ENCODE measurements at regions not wholly inside any gene's neighbourhood (a gene's known extent, or its start where the extent isn't known, plus 50 kb on each side); places are given as distances from the start of the nearest gene placed in this dataset.

GRCh38 chr18:79611040-79611681, 68.4 kb upstream of the CTDP1 start:
- no peaks in the 10 kb centered on the region for H3K27me3 ChIP-seq
- H3K9me3 ChIP-seq = no peaks in the 10 kb centered on the region
- H3K4me3 ChIP-seq = no peak overlapping the region
- DNase-seq = peak; percentile 28 to 61
- H3K4me1 ChIP-seq = no peaks in the 10 kb centered on the region
- no peak overlapping the region for H3K27ac ChIP-seq
- H3K36me3 ChIP-seq = no peaks in the 10 kb centered on the region
- intact Hi-C loops (cut with DNase I; ENCODE audit: low total_unique reads) = no loop called here
- no peak for TF ChIP-seq POLR2A (IDR thresholded peaks at IDR 0.05)
- TF ChIP-seq, protein P1, sequence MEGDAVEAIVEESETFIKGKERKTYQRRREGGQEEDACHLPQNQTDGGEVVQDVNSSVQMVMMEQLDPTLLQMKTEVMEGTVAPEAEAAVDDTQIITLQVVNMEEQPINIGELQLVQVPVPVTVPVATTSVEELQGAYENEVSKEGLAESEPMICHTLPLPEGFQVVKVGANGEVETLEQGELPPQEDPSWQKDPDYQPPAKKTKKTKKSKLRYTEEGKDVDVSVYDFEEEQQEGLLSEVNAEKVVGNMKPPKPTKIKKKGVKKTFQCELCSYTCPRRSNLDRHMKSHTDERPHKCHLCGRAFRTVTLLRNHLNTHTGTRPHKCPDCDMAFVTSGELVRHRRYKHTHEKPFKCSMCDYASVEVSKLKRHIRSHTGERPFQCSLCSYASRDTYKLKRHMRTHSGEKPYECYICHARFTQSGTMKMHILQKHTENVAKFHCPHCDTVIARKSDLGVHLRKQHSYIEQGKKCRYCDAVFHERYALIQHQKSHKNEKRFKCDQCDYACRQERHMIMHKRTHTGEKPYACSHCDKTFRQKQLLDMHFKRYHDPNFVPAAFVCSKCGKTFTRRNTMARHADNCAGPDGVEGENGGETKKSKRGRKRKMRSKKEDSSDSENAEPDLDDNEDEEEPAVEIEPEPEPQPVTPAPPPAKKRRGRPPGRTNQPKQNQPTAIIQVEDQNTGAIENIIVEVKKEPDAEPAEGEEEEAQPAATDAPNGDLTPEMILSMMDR (IDR thresholded peaks at IDR 0.05) = no peak

DNA sequence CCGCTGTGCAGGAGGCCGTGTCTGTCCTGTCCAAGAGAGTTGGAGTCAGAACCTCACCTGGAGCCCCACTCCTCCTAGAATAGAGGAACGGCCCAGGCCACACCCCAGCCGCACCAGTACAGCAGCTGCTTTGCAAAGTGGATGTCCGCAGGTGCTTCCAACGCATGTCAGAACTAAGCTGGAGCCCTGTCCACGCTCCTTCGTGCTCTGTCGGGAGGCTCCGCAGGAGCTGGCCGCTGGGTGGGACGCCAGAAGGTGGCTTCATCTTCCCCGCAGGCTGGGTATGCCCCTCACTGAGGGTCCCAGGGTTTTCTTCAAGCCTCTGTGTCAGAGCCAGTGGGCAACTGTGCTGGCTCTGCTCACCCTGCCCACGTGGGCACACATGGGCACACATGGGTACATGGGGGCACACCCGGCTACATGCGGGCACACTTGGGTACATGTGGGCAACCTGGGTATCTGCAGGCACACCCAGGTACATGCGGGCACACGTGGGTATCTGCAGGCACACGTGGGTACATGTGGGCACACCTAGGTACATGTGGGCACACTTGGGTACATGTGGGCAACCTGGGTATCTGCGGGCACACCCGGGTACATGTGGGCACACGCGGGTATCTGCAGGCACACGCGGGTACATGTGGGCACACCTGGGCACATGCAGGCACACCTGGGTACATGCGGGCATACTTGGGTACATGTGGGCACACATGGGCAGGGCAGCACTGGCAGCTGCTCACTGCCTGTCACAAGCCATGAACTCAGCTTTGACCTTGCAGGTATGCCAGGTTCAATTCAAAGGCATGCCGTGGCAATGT, 67.1 kb upstream of the CTDP1 start:
- DNase-seq = peak; percentile 8
- intact Hi-C loops (cut with DNase I; ENCODE audit: low total_unique reads) = no loop called here
- no peak for TF ChIP-seq POLR2A (IDR thresholded peaks at IDR 0.05)
- TF ChIP-seq, protein P1 (IDR thresholded peaks at IDR 0.05) = no peak
- Histone ChIP-seq H3K4me3 (no peak overlapping the region), H3K36me3 (no peaks in the 10 kb centered on the region), H3K4me1 (no peaks in the 10 kb centered on the region), H3K27ac (no peak overlapping the region), H3K27me3 (peaks cover 0 to 3% of the 10 kb centered on the region in 2 donors), H3K9me3 (no peaks in the 10 kb centered on the region)

DNA sequence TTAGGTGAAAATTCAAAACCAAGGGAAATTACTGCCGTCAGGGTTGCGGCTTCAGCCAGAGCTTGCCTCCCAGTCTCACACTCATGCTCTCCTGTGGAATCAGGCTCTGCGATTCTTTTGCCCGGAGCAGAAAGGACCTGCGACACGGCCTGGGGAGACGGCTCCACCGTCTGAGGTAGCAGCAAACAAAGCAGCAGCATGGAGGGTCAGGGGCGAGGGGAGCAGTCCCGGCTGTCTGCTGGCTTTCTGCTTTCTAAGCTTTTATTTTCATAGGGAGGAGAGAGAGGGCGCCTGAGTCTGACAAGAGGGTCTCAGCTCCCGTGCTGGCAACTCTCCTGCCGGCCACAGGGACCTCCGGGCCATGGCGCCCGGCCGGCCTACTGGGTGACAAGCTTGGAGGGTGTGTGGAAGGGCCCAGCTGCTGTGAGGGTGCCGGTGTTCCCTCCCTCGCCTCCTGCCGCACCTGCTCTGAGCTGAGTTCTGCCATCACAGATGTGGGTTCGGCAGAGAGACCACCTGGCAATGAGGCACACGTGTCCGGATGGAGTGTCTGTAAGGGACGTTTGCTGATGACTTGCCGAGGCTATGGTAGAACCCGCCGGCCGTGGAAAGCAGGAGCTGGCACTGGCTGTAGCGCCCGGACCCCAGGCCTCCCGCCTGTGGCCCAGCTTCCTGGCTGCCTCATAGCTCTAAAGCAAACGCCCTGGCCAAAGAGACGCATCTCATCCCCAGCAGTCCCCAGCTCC, 66.2 kb upstream of the CTDP1 start:
- Histone ChIP-seq H3K27ac (no peak overlapping the region), H3K4me3 (no peak overlapping the region), H3K9me3 (no peaks in the 10 kb centered on the region), H3K4me1 (no peaks in the 10 kb centered on the region), H3K27me3 (peaks cover 0 to 3% of the 10 kb centered on the region in 2 donors), H3K36me3 (no peaks in the 10 kb centered on the region)
- TF ChIP-seq POLR2A (IDR thresholded peaks at IDR 0.05) = no peak
- TF ChIP-seq, protein P1 (IDR thresholded peaks at IDR 0.05) = no peak
- intact Hi-C loops (cut with DNase I; ENCODE audit: low total_unique reads) = no loop called here
- DNase-seq = peak in 1 of 2 donors; percentile 8

GRCh38 chr18:79614211-79614955, 65.2 kb upstream of the CTDP1 start:
- Histone ChIP-seq H3K27me3 (peaks cover 0 to 3% of the 10 kb centered on the region in 2 donors), H3K4me3 (no peak overlapping the region), H3K27ac (no peak overlapping the region), H3K9me3 (no peaks in the 10 kb centered on the region), H3K4me1 (no peaks in the 10 kb centered on the region), H3K36me3 (no peaks in the 10 kb centered on the region)
- DNase-seq = peak; percentile 7 to 11
- intact Hi-C loops (cut with DNase I; ENCODE audit: low total_unique reads) = no loop called here
- no peak for TF ChIP-seq POLR2A (IDR thresholded peaks at IDR 0.05)
- TF ChIP-seq, protein P1 (IDR thresholded peaks at IDR 0.05) = no peak
